ENCODE measurements at regions not wholly inside any gene's neighbourhood (a gene's known extent, or its start where the extent isn't known, plus 50 kb on each side); places are given as distances from the start of the nearest gene placed in this dataset.

DNA sequence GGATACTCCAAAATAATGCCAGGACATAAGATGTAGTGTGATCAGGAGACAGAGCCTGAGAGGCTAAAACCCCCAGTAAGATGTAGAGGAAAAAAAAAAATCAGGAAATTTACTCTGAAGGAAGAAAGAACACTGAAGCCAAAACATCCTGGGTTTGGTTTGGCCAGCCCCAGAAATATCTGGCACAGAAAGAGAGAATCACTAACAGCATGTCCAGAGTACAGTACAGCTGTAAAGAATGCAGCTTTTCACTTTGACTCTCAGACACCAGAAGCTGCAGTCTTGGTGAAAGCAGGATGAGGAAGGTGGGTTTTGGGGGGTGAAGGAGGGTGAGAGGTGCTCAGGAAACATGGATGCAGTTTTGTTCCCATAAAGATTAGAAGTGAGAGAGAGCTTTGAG is 1577.7 kb upstream of the ACVR2A start:
- Histone ChIP-seq H3K9ac (ENCODE audit: low read length) (no peak overlapping the region), H3K36me3 (ENCODE audit: low read depth, low read length) (no peaks in the 10 kb centered on the region), H3F3A (ENCODE audit: low read length, unreplicated experiment) (no peaks in the 10 kb centered on the region), H4K20me1 (ENCODE audit: low read length) (no peaks in the 10 kb centered on the region), H3K9me2 (replicated peaks; ENCODE audit: low read length) (no peaks in the 10 kb centered on the region), H3K4me1 (ENCODE audit: insufficient read depth, low read length) (no peaks in the 10 kb centered on the region), H3K4me3 (ENCODE audit: low read length) (no peak overlapping the region), H3K9me3 (ENCODE audit: low read length) (no peaks in the 10 kb centered on the region), H3K27ac (ENCODE audit: low read length) (no peak overlapping the region), H2AFZ (ENCODE audit: low read length) (no peak overlapping the region), H3K79me2 (ENCODE audit: low read length) (no peaks in the 10 kb centered on the region), H3K4me2 (ENCODE audit: low read length) (no peak overlapping the region), H3K27me3 (ENCODE audit: low read length) (no peaks in the 10 kb centered on the region)
- ATAC-seq (no peak), DNase-seq (no peak)
- CTCF ChIA-PET, result no interaction called here
- intact Hi-C loops (cut with micrococcal nuclease), result no loop called here
- POLR2A ChIA-PET (ENCODE audit: unreplicated experiment), result no interaction called here
- no peak for TF ChIP-seq EZH2phosphoT487 (IDR thresholded peaks at IDR 0.05; ENCODE audit: borderline replicate concordance, low read length)
- TF ChIP-seq, protein P1, sequence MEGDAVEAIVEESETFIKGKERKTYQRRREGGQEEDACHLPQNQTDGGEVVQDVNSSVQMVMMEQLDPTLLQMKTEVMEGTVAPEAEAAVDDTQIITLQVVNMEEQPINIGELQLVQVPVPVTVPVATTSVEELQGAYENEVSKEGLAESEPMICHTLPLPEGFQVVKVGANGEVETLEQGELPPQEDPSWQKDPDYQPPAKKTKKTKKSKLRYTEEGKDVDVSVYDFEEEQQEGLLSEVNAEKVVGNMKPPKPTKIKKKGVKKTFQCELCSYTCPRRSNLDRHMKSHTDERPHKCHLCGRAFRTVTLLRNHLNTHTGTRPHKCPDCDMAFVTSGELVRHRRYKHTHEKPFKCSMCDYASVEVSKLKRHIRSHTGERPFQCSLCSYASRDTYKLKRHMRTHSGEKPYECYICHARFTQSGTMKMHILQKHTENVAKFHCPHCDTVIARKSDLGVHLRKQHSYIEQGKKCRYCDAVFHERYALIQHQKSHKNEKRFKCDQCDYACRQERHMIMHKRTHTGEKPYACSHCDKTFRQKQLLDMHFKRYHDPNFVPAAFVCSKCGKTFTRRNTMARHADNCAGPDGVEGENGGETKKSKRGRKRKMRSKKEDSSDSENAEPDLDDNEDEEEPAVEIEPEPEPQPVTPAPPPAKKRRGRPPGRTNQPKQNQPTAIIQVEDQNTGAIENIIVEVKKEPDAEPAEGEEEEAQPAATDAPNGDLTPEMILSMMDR (conservative IDR thresholded peaks at IDR 0.05; ENCODE audit: low read depth, low read length), result no peak
- BruUV-seq (replicated peaks), result no TSS peak

DNA sequence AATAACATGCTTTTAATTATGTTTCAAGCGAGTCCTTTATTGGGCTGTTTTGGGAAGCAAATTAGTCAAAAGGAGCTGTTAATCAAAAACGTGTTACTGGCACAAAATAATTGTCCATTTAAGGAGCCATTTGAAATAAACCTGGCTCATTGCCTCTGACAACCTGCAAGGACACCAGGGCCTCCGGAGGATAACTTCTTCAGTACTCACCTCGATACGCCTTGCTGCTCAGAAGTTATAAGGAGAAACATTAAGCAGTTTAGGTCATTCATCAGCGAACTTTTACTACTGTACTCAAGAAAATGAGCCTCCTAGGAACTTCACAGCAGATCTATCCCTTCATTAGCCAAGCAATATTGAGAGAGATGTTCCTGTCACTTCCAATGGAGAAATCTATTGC is 1579.2 kb upstream of the ACVR2A start:
- intact Hi-C loops (cut with micrococcal nuclease), result no loop called here
- no peak overlapping the region for H3K4me2 ChIP-seq (ENCODE audit: low read length)
- no peaks in the 10 kb centered on the region for H3K4me1 ChIP-seq (ENCODE audit: insufficient read depth, low read length)
- H2AFZ ChIP-seq (ENCODE audit: low read length), result no peak overlapping the region
- no peaks in the 10 kb centered on the region for H3K36me3 ChIP-seq (ENCODE audit: low read depth, low read length)
- BruUV-seq (replicated peaks), result no TSS peak
- no peaks in the 10 kb centered on the region for H3K9me3 ChIP-seq (ENCODE audit: low read length)
- no peaks in the 10 kb centered on the region for H3K9me2 ChIP-seq (replicated peaks; ENCODE audit: low read length)
- H3K27ac ChIP-seq (ENCODE audit: low read length), result no peak overlapping the region
- no peak overlapping the region for H3K9ac ChIP-seq (ENCODE audit: low read length)
- no peaks in the 10 kb centered on the region for H3F3A ChIP-seq (ENCODE audit: low read length, unreplicated experiment)
- ATAC-seq (no peak), DNase-seq (no peak)
- ChIA-PET POLR2A (ENCODE audit: unreplicated experiment) (no interaction called here), CTCF (no interaction called here)
- TF ChIP-seq EZH2 (IDR thresholded peaks at IDR 0.05; ENCODE audit: low read length, unreplicated experiment) (no peak), EZH2phosphoT487 (IDR thresholded peaks at IDR 0.05; ENCODE audit: borderline replicate concordance, low read length) (no peak)
- TF ChIP-seq, protein P1 (conservative IDR thresholded peaks at IDR 0.05; ENCODE audit: low read depth, low read length), result no peak
- no peaks in the 10 kb centered on the region for H4K20me1 ChIP-seq (ENCODE audit: low read length)
- H3K4me3 ChIP-seq (ENCODE audit: low read length), result no peak overlapping the region
- H3K27me3 ChIP-seq (ENCODE audit: low read length), result no peaks in the 10 kb centered on the region
- no peaks in the 10 kb centered on the region for H3K79me2 ChIP-seq (ENCODE audit: low read length)

DNA sequence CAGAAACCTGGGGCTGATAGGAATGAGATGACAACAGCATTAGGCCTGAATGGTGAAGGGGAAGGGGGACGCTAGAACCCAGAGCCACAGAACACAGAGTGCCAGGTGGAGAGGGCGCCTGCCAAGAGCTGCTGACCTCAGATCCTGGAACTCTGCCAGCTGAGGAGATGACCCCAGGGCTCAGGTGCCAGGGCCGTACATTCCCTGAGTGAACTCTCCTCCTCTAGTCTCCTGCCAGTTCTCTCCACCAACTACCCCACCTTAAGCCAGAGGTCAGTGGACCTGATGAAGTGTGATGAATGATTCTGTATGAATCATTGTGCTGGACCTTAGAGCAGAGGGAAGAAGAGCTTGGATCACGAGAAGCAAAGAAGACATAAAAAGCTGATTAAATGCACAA is 1582.2 kb upstream of the ACVR2A start:
- DNase-seq, result no peak
- ChIA-PET CTCF (no interaction called here), POLR2A (ENCODE audit: unreplicated experiment) (no interaction called here)
- Histone ChIP-seq H3K27ac (ENCODE audit: low read length) (no peak overlapping the region), H3K27me3 (ENCODE audit: low read length) (no peaks in the 10 kb centered on the region), H3K4me2 (ENCODE audit: low read length) (no peak overlapping the region), H3K36me3 (ENCODE audit: low read depth, low read length) (no peaks in the 10 kb centered on the region), H3K9me3 (ENCODE audit: low read length) (no peaks in the 10 kb centered on the region), H4K20me1 (ENCODE audit: low read length) (no peaks in the 10 kb centered on the region), H3K4me1 (ENCODE audit: insufficient read depth, low read length) (no peaks in the 10 kb centered on the region), H2AFZ (ENCODE audit: low read length) (no peak overlapping the region), H3K9ac (ENCODE audit: low read length) (no peak overlapping the region), H3F3A (ENCODE audit: low read length, unreplicated experiment) (no peaks in the 10 kb centered on the region), H3K79me2 (ENCODE audit: low read length) (no peaks in the 10 kb centered on the region), H3K4me3 (ENCODE audit: low read length) (no peak overlapping the region), H3K9me2 (replicated peaks; ENCODE audit: low read length) (no peaks in the 10 kb centered on the region)
- no TSS peak for BruUV-seq (replicated peaks)
- TF ChIP-seq, protein P1 (conservative IDR thresholded peaks at IDR 0.05; ENCODE audit: low read depth, low read length), result no peak
- TF ChIP-seq EZH2phosphoT487 (IDR thresholded peaks at IDR 0.05; ENCODE audit: borderline replicate concordance, low read length) (no peak), EZH2 (IDR thresholded peaks at IDR 0.05; ENCODE audit: low read length, unreplicated experiment) (no peak)
- intact Hi-C loops (cut with micrococcal nuclease), result no loop called here
- ATAC-seq, result no peak

All from PC-3 (cell line).